PC-3 (cell line): ENCODE measurements at regions not wholly inside any gene's neighbourhood (a gene's known extent, or its start where the extent isn't known, plus 50 kb on each side); places are given as distances from the start of the nearest gene placed in this dataset.

Source experiments
- CTCF ChIP-seq: fragments of 300-600 bp; sonication (generic); conservative IDR thresholded peaks from 2 replicates; pipeline ENCODE4 v1.5.1; 2017; ENCODE audit warnings: antibody characterized with exemption, low read depth, mild to moderate bottlenecking, low read length
- EZH2 ChIP-seq: fragments of 300-600 bp; sonication (generic); IDR thresholded peaks from one replicate; pipeline ENCODE4 v1.6.1; 2017; ENCODE audit warnings: antibody characterized with exemption, mild to moderate bottlenecking, low read length; ENCODE audit not compliant: unreplicated experiment

- TF ChIP-seq CTCF (no peak), EZH2 (no peak)
These were observed 254.6 kb upstream of the GK2 start for GRCh38 chr4:79662651-79663050.
